GF-D8 (cell line): ENCODE measurements at regions not wholly inside any gene's neighbourhood (a gene's known extent, or its start where the extent isn't known, plus 50 kb on each side); places are given as distances from the start of the nearest gene placed in this dataset.
A peak's percentile ranks its signal among the peaks of the same experiment; 100 is the strongest.
"Not testable (repeated sequence)": the region's sequence is repeated elsewhere in the genome, so short reads cannot be mapped to it uniquely, and the experiment has no call there.

ENCODE experiments used
- DNase-seq: peaks from one replicate; lab custom pipeline; 2025; lab: John Stamatoyannopoulos, UW

DNA sequence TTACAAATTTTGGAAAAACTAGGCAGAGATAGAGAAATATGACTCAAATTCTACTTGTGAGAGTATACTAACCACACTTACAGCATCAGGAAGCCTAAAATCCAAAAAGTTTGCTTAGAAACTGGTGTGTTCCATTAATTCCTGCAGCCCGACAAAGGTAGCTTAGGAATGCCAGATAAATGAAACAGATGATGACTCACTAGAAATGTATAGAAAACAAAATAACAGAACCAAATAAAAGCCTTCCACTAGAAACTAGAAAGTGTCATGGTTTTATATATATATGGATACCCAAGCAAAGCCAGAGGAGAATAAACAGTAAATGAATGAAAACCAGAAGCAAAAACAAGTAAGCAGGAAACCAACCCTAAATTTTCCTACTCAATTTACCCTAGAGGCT lies 272.2 kb upstream of the PRDM9 start:
- DNase-seq, result no peak

DNA sequence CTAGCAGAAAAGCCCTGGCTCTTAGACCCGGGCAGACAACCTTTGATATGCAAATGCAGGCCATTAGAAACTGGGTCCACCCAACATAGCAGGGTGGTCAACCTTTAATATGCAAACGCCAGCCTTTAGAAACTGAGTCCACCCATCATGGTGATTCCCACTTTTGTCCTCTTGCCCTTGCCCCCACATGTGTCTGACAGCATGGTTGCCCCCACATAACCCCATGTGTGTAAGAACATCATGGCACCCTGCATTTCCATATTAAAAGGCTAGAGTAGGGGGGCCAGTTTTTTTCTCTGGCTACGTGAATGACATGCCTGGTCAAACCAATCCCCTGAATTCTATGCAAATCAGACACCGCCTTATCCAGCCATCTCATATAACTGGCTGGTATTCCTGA lies 273.2 kb upstream of the PRDM9 start:
- no peak for DNase-seq

DNA sequence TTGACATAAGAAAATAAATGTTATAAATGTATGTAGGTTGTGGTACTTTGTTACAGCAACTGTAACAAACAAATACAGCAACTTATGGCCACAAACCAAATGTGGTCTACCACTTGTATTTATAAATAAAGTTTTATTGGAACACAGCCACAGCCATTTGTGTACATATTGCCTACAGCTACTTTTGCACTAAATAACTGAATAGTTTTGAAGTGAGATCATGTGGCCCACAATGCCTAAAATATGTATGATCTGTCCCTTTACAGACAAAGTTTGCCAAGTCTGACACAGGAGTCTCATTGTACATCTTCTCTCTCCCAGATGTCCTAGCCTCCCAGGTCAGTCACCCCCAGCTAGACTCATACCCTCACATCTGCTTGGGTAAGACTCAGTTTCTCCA lies 283.6 kb upstream of the PRDM9 start:
- DNase-seq, result no peak

DNA sequence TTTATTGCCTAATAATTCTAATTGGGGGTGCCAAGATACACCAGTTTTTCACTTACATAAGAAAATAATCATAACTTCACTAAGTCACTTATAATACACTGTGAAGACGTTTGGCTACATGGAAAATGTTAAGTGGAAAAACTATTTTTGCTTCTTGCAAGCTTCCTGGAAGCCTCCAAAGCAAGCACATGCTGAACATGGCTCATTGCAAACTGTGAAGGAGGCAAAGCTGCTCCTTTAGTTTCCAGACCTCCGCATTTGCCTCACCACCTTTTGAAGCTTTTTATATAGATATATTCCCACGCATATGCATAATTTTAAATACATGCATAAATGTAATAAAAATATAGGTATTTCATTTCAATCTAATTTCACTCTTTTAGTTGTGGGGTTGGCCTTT lies 285.6 kb upstream of the PRDM9 start:
- DNase-seq, result no peak

DNA sequence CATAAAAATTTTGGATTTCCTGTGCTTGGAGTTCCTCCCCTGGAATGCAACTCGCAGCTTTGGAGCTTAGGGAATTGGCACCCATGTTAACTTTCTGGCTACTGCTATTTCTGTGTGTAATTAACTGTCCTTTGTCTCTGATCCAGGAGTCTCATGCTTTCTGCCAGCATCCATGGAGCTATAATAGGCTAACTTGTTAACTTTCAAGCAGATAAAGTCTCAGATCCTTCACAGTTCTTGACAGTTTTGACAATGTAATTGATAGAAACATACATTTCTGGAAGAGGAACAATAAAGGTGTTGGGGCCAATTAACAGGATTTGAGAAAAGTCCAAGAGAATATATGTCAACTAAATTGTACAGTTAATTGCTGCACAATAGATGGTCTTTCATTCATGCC lies 290.2 kb upstream of the PRDM9 start:
- no peak for DNase-seq

DNA sequence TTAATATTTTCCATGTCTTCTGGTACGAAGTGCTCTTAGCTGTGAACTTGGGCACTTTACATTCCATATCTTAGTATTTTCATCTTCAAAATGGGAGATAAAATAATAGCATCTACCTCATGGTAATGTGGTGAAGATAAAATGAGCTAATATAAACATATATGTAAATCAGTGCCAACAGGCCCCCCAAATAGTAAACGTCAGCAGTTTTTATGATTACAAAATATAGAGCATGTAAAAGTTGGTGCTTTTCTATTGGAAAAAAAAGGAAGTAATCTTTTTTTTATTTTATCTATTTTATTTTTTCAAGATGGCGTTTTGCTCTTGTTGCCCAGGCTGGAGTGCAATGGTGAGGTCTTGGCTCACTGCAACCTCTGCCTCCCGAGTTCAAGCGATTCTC lies 291.1 kb upstream of the PRDM9 start:
- no peak for DNase-seq

- peak; percentile 27 for DNase-seq
Observed at GRCh38 chr5:23208959-23209431, 298.4 kb upstream of the PRDM9 start.

DNA sequence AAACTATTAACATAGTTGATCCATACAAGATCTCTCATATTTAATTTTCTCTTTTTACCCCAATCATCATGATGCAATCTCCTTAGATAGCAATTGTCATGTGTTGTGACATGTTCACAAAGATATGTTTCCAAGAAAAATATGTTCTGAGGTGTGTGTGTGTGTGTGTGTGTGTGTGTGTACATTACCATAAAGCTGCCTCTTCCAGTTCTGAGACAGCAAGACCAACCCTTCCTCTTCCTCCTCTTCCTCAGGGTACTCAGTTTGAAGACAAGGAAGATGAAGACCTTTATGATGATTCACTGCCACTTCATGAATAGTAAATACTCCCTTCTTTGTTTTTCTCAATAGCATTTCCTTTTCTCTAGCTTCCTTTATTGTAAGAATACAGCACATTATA lies 303.3 kb upstream of the PRDM9 start:
- DNase-seq, result no peak

DNA sequence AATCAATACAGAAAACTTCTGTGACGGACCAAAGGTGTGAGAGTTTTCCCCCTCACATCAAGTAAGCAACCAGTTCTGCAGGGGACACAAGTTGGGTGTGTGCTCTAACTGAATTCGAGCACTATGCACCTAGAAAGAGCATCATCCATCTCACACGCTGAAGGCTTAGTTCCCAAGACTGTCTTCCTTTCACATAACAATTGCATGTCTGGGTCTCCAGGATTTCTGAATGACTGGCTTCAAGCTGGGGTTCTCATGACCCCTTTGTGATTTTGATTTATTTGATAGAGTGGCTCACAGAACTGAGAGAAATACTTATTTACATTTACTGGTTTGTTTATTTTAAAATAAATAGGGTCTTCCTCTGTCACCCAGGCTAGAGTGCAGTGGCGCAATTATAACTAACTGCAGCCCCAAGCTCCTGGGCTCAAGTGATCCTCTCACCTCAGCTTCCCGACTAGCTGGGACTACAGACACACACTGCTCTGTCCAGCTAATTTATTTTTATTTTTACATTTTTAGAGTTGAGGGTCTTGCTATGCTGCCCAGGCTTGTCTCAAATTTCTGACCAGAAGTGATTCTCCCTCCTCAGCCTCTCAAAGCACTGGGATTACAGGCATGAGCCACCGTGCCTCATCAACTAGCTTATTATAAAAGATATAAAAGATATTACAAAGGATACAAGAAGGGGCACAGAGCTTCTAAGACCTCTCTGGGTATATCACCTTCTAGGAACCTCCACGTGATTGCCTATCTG lies 316.7 kb upstream of the CDH12 start:
- DNase-seq, result no peak

- no peak for DNase-seq
Observed at GRCh38 chr5:23164971-23165370, 311.8 kb upstream of the CDH12 start.

- no peak for DNase-seq
Observed at GRCh38 chr5:23158179-23158578, 305.0 kb upstream of the CDH12 start.

DNA sequence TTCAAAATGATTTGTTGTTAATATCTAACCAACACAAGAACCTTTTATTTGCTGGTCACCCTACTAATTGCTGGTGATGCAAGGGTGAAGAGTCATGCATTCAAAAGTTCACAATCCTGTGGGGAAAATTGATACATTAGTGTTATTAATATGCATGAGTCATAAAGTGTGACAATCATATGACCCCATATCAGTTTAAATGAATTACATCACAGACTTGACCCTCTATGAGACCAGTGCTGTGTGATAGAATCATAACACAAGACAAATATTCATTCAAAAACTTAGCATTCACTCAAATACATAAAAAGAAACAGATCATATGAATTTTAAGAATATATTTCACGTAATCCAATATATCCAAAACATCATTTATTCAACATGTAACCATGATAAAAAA lies 304.6 kb upstream of the CDH12 start:
- no peak for DNase-seq

GRCh38 chr5:23157169-23157568 lies 304.0 kb upstream of the CDH12 start:
- DNase-seq, result no peak

DNA sequence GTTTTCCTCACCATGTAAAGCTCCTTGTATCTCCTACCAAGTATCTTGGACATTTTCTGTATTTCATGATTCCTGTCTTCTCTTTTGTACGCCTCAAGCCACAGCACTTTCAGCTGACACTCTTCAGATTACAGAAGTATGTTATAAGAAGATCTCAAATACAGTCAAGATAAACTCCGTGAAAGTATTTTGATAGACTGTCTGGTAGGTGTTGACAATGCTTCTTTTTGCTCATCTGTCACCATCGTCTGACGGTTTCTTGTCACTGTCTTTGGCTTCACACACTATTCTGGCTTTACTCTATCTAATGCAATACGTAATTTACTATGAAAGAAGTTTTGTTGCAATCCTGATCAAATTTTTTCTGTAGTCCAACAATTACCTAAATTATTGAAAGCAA lies 294.5 kb upstream of the CDH12 start:
- DNase-seq, result no peak

- no peak for DNase-seq
Observed at GRCh38 chr5:23146183-23146582, 293.0 kb upstream of the CDH12 start.

GRCh38 chr5:23139338-23140171 lies 286.4 kb upstream of the CDH12 start:
- DNase-seq, result no peak

- DNase-seq, result no peak
Observed at GRCh38 chr5:23136958-23137357, 283.8 kb upstream of the CDH12 start.

DNA sequence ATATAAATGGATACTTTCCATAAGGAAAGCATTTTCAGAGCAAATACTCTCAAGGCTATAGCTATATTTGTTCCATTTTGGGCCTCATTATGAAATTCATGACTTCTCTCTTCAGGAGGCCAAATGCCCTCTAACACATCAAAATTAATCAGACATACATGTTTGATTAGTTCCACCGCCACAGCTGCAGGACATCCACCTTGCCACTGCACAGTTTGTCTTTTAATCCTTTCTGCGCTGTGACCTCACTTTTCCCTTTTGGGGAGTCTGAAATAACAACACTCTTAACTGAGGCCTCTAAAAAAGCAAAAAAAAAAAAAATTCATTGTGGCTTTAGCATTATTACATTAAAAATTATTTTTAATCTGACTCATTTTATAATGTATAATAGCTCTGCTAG lies 279.1 kb upstream of the CDH12 start:
- DNase-seq, result no peak

GRCh38 chr5:23112237-23112636 lies 259.1 kb upstream of the CDH12 start:
- no peak for DNase-seq

GRCh38 chr5:23105021-23105420 lies 251.9 kb upstream of the CDH12 start:
- DNase-seq, result no peak

GRCh38 chr5:23103566-23103965 lies 250.4 kb upstream of the CDH12 start:
- no peak for DNase-seq

GRCh38 chr5:23095418-23095817 lies 242.3 kb upstream of the CDH12 start:
- DNase-seq, result not testable (repeated sequence)

- DNase-seq, result no peak
Observed at GRCh38 chr5:23089286-23089685, 236.1 kb upstream of the CDH12 start.
